ENCODE measurements at regions not wholly inside any gene's neighbourhood (a gene's known extent, or its start where the extent isn't known, plus 50 kb on each side); places are given as distances from the start of the nearest gene placed in this dataset.

- Histone ChIP-seq H2BK120ac (ENCODE audit: low read depth, low read length) (no peak overlapping the region), H2BK15ac (ENCODE audit: low read length) (no peak overlapping the region), H3K18ac (ENCODE audit: low read length) (no peak overlapping the region), H3K9me3 (replicated peaks in 1 of 2; ENCODE audit: control insufficient read depth in 2 of 2, insufficient read depth in 1 of 2, low read depth in 1 of 2, low read length in 2 of 2) (no peaks in the 10 kb centered on the region), H3K4me2 (ENCODE audit: insufficient read depth, low read length, poor library complexity, severe bottlenecking) (no peak overlapping the region), H3K9ac (ENCODE audit: low read depth, low read length, poor library complexity) (no peak overlapping the region), H2BK5ac (ENCODE audit: low read length) (no peak overlapping the region), H3K36me3 (replicated peaks in 1 of 2; ENCODE audit: control insufficient read depth in 2 of 2, insufficient read depth in 2 of 2, low read length in 2 of 2) (no peaks in the 10 kb centered on the region), H3K27ac (replicated peaks; ENCODE audit: low read length) (no peak overlapping the region), H3K79me1 (ENCODE audit: low read depth, low read length) (no peaks in the 10 kb centered on the region), H2AK5ac (ENCODE audit: low read depth, low read length) (no peak overlapping the region), H4K91ac (ENCODE audit: low read depth, low read length, poor library complexity) (no peak overlapping the region), H3K14ac (ENCODE audit: low read length) (no peak overlapping the region), H3K27me3 (ENCODE audit: control insufficient read depth in 3 of 3, insufficient read depth in 3 of 3, low read depth in 1 of 3, low read length in 3 of 3) (no peaks in the 10 kb centered on the region), H2AFZ (ENCODE audit: low read length) (no peak overlapping the region), H4K8ac (ENCODE audit: low read depth, low read length) (no peak overlapping the region), H3K4me1 (ENCODE audit: control insufficient read depth in 2 of 2, insufficient read depth in 1 of 2, low read depth in 1 of 2, low read length in 2 of 2) (no peaks in the 10 kb centered on the region), H3K4ac (ENCODE audit: low read length) (no peak overlapping the region), H2BK12ac (ENCODE audit: low read length) (no peak overlapping the region), H3K4me3 (ENCODE audit: low read length in 2 of 2) (no peak overlapping the region), H3K23ac (ENCODE audit: low read depth, low read length, poor library complexity) (no peak overlapping the region)
- WGBS, 2 donors (ENCODE audit: extremely low coverage in 2 of 2, insufficient read length in 2 of 2, insufficient replicate concordance in 1 of 2): 100% methylated on average over 1 of the region's 2 CpGs; no CpG with 5 or more reads in 1 of the 2 donors
- no peak for DNase-seq (ENCODE audit: low spot score)
These were observed 226.3 kb upstream of the DACH1 start for GRCh38 chr13:72093262-72093661.

- no CpG with 5 or more reads among the region's 3 CpGs for WGBS, 2 donors (ENCODE audit: extremely low coverage in 2 of 2, insufficient read length in 2 of 2, insufficient replicate concordance in 1 of 2)
- Histone ChIP-seq H2BK120ac (ENCODE audit: low read depth, low read length) (no peak overlapping the region), H2BK15ac (ENCODE audit: low read length) (no peak overlapping the region), H4K8ac (ENCODE audit: low read depth, low read length) (no peak overlapping the region), H3K4me1 (ENCODE audit: control insufficient read depth in 2 of 2, insufficient read depth in 1 of 2, low read depth in 1 of 2, low read length in 2 of 2) (peaks cover 0 to 1% of the 10 kb centered on the region in 2 donors), H2AK5ac (ENCODE audit: low read depth, low read length) (no peak overlapping the region), H3K4ac (ENCODE audit: low read length) (no peak overlapping the region), H3K27me3 (ENCODE audit: control insufficient read depth in 3 of 3, insufficient read depth in 3 of 3, low read depth in 1 of 3, low read length in 3 of 3) (no peaks in the 10 kb centered on the region), H3K23ac (ENCODE audit: low read depth, low read length, poor library complexity) (no peak overlapping the region), H3K36me3 (replicated peaks in 1 of 2; ENCODE audit: control insufficient read depth in 2 of 2, insufficient read depth in 2 of 2, low read length in 2 of 2) (no peaks in the 10 kb centered on the region), H3K4me2 (ENCODE audit: insufficient read depth, low read length, poor library complexity, severe bottlenecking) (no peak overlapping the region), H3K18ac (ENCODE audit: low read length) (no peak overlapping the region), H3K9me3 (replicated peaks in 1 of 2; ENCODE audit: control insufficient read depth in 2 of 2, insufficient read depth in 1 of 2, low read depth in 1 of 2, low read length in 2 of 2) (no peaks in the 10 kb centered on the region), H2BK12ac (ENCODE audit: low read length) (no peak overlapping the region), H2BK5ac (ENCODE audit: low read length) (no peak overlapping the region), H3K27ac (replicated peaks; ENCODE audit: low read length) (no peak overlapping the region), H2AFZ (ENCODE audit: low read length) (no peak overlapping the region), H4K91ac (ENCODE audit: low read depth, low read length, poor library complexity) (no peak overlapping the region), H3K14ac (ENCODE audit: low read length) (no peak overlapping the region), H3K9ac (ENCODE audit: low read depth, low read length, poor library complexity) (no peak overlapping the region), H3K79me1 (ENCODE audit: low read depth, low read length) (no peaks in the 10 kb centered on the region), H3K4me3 (ENCODE audit: low read length in 2 of 2) (no peak overlapping the region)
- no peak for DNase-seq (ENCODE audit: low spot score)
These were observed 207.7 kb upstream of the DACH1 start for GRCh38 chr13:72074663-72075062.

- no peak overlapping the region for H2BK5ac ChIP-seq (ENCODE audit: low read length)
- H3K27ac ChIP-seq (replicated peaks; ENCODE audit: low read length): no peak overlapping the region
- no peak overlapping the region for H3K4me3 ChIP-seq (ENCODE audit: low read length in 2 of 2)
These were observed 205.3 kb upstream of the DACH1 start for GRCh38 chr13:72072261-72072660.

DNA sequence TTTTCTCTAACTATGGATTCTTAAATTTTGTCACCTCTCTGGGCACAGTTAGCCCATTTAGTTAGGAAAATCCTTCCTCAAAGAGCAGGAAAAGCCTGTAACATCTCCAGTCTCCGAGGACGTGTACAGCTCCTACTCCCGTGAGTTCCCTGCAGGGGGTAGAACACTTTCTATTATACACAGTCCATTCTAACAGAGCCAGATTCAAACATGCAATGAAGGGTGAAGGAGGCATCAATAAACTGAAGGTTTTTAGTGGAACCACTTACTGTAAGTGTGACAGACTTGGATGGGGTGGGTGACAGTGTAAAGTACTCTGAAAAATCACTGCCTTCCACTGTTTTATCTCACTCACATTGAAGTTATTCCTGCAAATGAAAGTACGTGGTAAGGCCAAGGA lies 204.7 kb upstream of the DACH1 start:
- no peak overlapping the region for H3K4me3 ChIP-seq (ENCODE audit: low read length in 2 of 2)
- H2BK120ac ChIP-seq (ENCODE audit: low read depth, low read length): no peak overlapping the region
- H3K27me3 ChIP-seq (ENCODE audit: control insufficient read depth in 3 of 3, insufficient read depth in 3 of 3, low read depth in 1 of 3, low read length in 3 of 3): no peaks in the 10 kb centered on the region
- no peak overlapping the region for H4K91ac ChIP-seq (ENCODE audit: low read depth, low read length, poor library complexity)
- H4K8ac ChIP-seq (ENCODE audit: low read depth, low read length): no peak overlapping the region
- no peak overlapping the region for H3K23ac ChIP-seq (ENCODE audit: low read depth, low read length, poor library complexity)
- WGBS, 2 donors (ENCODE audit: extremely low coverage in 2 of 2, insufficient read length in 2 of 2, insufficient replicate concordance in 1 of 2): no CpG with 5 or more reads among the region's 4 CpGs
- H2AFZ ChIP-seq (ENCODE audit: low read length): peak overlapping the region; percentile 21
- no peak overlapping the region for H2AK5ac ChIP-seq (ENCODE audit: low read depth, low read length)
- no peak overlapping the region for H2BK5ac ChIP-seq (ENCODE audit: low read length)
- no peak overlapping the region for H2BK12ac ChIP-seq (ENCODE audit: low read length)
- no peak overlapping the region for H3K9ac ChIP-seq (ENCODE audit: low read depth, low read length, poor library complexity)
- H3K4me2 ChIP-seq (ENCODE audit: insufficient read depth, low read length, poor library complexity, severe bottlenecking): no peak overlapping the region
- no peaks in the 10 kb centered on the region for H3K79me1 ChIP-seq (ENCODE audit: low read depth, low read length)
- no peaks in the 10 kb centered on the region for H3K9me3 ChIP-seq (replicated peaks in 1 of 2; ENCODE audit: control insufficient read depth in 2 of 2, insufficient read depth in 1 of 2, low read depth in 1 of 2, low read length in 2 of 2)
- no peak for DNase-seq (ENCODE audit: low spot score)
- no peak overlapping the region for H3K18ac ChIP-seq (ENCODE audit: low read length)
- no peak overlapping the region for H3K4ac ChIP-seq (ENCODE audit: low read length)
- H3K36me3 ChIP-seq (replicated peaks in 1 of 2; ENCODE audit: control insufficient read depth in 2 of 2, insufficient read depth in 2 of 2, low read length in 2 of 2): no peaks in the 10 kb centered on the region
- H3K27ac ChIP-seq (replicated peaks; ENCODE audit: low read length): no peak overlapping the region
- no peak overlapping the region for H3K14ac ChIP-seq (ENCODE audit: low read length)
- H2BK15ac ChIP-seq (ENCODE audit: low read length): no peak overlapping the region
- H3K4me1 ChIP-seq (ENCODE audit: control insufficient read depth in 2 of 2, insufficient read depth in 1 of 2, low read depth in 1 of 2, low read length in 2 of 2): peaks cover 0 to 1% of the 10 kb centered on the region in 2 donors

More at GRCh38 chr13:72072261-72072660, 205.3 kb upstream of the DACH1 start:
- Histone ChIP-seq H3K4me2 (ENCODE audit: insufficient read depth, low read length, poor library complexity, severe bottlenecking) (no peak overlapping the region), H3K27me3 (ENCODE audit: control insufficient read depth in 3 of 3, insufficient read depth in 3 of 3, low read depth in 1 of 3, low read length in 3 of 3) (no peaks in the 10 kb centered on the region), H4K91ac (ENCODE audit: low read depth, low read length, poor library complexity) (no peak overlapping the region), H3K36me3 (replicated peaks in 1 of 2; ENCODE audit: control insufficient read depth in 2 of 2, insufficient read depth in 2 of 2, low read length in 2 of 2) (no peaks in the 10 kb centered on the region), H3K4me1 (ENCODE audit: control insufficient read depth in 2 of 2, insufficient read depth in 1 of 2, low read depth in 1 of 2, low read length in 2 of 2) (peaks cover 0 to 1% of the 10 kb centered on the region in 2 donors), H2AFZ (ENCODE audit: low read length) (no peak overlapping the region), H2BK12ac (ENCODE audit: low read length) (no peak overlapping the region), H3K9ac (ENCODE audit: low read depth, low read length, poor library complexity) (no peak overlapping the region), H2AK5ac (ENCODE audit: low read depth, low read length) (no peak overlapping the region), H2BK120ac (ENCODE audit: low read depth, low read length) (no peak overlapping the region), H3K79me1 (ENCODE audit: low read depth, low read length) (no peaks in the 10 kb centered on the region), H3K18ac (ENCODE audit: low read length) (no peak overlapping the region), H4K8ac (ENCODE audit: low read depth, low read length) (no peak overlapping the region), H3K23ac (ENCODE audit: low read depth, low read length, poor library complexity) (no peak overlapping the region), H2BK15ac (ENCODE audit: low read length) (no peak overlapping the region), H3K14ac (ENCODE audit: low read length) (no peak overlapping the region), H3K4ac (ENCODE audit: low read length) (no peak overlapping the region), H3K9me3 (replicated peaks in 1 of 2; ENCODE audit: control insufficient read depth in 2 of 2, insufficient read depth in 1 of 2, low read depth in 1 of 2, low read length in 2 of 2) (no peaks in the 10 kb centered on the region)
- DNase-seq (ENCODE audit: low spot score): no peak
- no CpG with 5 or more reads among the region's 2 CpGs for WGBS, 2 donors (ENCODE audit: extremely low coverage in 2 of 2, insufficient read length in 2 of 2, insufficient replicate concordance in 1 of 2)

Measured in neuronal stem cell (in vitro differentiated cells).